ENCODE measurements at regions not wholly inside any gene's neighbourhood (a gene's known extent, or its start where the extent isn't known, plus 50 kb on each side); places are given as distances from the start of the nearest gene placed in this dataset.

DNA sequence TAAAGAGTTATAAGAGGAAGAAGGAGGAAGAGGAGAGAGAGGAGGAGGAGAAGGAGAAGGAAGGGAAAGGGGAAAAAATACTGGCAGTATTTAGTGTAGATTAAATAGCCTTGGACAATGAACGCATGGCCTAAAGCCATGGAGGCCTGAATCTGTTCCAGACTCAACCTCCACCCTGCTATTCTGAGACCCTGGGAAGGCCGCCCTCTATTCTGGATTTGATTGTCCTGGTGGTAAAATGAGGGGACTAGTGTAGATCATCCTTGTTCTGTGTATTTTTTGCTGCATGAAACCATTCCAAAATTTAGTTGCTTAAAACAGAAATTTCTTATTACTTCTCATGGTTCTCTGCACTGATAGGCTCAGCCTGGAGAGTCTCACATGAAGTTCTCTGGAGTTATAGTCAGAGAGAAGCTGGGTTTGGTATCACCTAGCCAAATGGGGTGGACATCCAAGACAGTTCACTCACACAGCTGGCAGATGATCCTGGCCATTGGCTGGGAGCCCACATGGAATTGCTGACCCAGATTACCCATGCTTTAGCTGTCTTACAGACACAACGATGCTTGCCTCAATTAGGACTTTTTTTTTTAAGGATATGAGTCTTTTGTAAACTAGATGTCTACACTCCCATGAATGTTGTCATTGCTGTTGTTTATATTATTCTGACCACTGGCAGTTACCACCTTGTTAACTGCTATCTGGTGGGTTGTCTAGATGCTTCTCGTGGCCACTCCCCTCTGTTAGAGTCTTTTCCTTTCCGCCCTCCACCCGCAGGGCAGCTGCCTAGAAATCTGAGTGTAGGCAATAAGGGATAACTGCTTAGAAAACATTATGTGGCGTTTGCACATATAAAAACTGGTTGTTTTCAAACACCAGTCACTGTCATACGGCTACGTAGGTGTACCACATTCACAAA is 149.9 kb downstream of the SST start:
- no peaks in the 10 kb centered on the region for H3K27me3 ChIP-seq (ENCODE audit: control insufficient read depth, insufficient read depth, low read length)
- TF ChIP-seq, protein P1, sequence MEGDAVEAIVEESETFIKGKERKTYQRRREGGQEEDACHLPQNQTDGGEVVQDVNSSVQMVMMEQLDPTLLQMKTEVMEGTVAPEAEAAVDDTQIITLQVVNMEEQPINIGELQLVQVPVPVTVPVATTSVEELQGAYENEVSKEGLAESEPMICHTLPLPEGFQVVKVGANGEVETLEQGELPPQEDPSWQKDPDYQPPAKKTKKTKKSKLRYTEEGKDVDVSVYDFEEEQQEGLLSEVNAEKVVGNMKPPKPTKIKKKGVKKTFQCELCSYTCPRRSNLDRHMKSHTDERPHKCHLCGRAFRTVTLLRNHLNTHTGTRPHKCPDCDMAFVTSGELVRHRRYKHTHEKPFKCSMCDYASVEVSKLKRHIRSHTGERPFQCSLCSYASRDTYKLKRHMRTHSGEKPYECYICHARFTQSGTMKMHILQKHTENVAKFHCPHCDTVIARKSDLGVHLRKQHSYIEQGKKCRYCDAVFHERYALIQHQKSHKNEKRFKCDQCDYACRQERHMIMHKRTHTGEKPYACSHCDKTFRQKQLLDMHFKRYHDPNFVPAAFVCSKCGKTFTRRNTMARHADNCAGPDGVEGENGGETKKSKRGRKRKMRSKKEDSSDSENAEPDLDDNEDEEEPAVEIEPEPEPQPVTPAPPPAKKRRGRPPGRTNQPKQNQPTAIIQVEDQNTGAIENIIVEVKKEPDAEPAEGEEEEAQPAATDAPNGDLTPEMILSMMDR (IDR thresholded peaks at IDR 0.05): no peak
- H3K27ac ChIP-seq: no peak overlapping the region
- no peak overlapping the region for H3K4me2 ChIP-seq (ENCODE audit: low read length)
- no peak overlapping the region for H3K9ac ChIP-seq
- H3K79me2 ChIP-seq: no peaks in the 10 kb centered on the region
- no peaks in the 10 kb centered on the region for H3K4me1 ChIP-seq
- H3K36me3 ChIP-seq (ENCODE audit: control insufficient read depth, insufficient read depth, low read length): no peaks in the 10 kb centered on the region
- H3K4me3 ChIP-seq (ENCODE audit: low read depth, low read length): no peak overlapping the region
- no peak overlapping the region for H2AFZ ChIP-seq
- no peaks in the 10 kb centered on the region for H3K9me3 ChIP-seq (ENCODE audit: control insufficient read depth, low read length)

DNA sequence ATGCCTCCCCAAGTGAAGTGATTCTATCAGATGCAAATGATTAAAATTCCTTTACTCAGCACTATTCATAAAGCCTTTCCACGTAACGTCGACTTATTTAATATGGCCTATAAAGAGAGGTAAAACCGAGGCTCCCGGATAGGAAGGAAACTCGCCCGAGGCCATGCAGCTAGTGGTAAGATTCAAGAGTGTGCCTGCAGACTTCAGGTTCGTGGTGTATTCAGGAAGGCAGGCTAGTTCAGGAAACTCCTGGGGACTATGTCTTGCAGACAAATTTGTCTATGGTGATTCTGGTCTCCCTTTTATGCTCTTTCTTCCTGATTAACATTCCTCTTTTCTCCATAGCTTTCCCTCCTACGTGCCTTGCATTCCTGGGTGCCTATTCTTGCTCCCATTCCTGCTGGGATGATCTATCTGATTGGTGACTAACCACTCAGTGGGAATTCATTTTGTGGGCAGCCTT is 150.7 kb downstream of the SST start:
- no peaks in the 10 kb centered on the region for H3K4me1 ChIP-seq
- H3K4me2 ChIP-seq (ENCODE audit: low read length): no peak overlapping the region
- H3K27me3 ChIP-seq (ENCODE audit: control insufficient read depth, insufficient read depth, low read length): no peaks in the 10 kb centered on the region
- no peak overlapping the region for H2AFZ ChIP-seq
- H3K27ac ChIP-seq: no peak overlapping the region
- no peaks in the 10 kb centered on the region for H3K79me2 ChIP-seq
- H3K9me3 ChIP-seq (ENCODE audit: control insufficient read depth, low read length): no peaks in the 10 kb centered on the region
- no peak overlapping the region for H3K4me3 ChIP-seq (ENCODE audit: low read depth, low read length)
- TF ChIP-seq, protein P1 (IDR thresholded peaks at IDR 0.05): no peak
- H3K36me3 ChIP-seq (ENCODE audit: control insufficient read depth, insufficient read depth, low read length): no peaks in the 10 kb centered on the region
- H3K9ac ChIP-seq: no peak overlapping the region

DNA sequence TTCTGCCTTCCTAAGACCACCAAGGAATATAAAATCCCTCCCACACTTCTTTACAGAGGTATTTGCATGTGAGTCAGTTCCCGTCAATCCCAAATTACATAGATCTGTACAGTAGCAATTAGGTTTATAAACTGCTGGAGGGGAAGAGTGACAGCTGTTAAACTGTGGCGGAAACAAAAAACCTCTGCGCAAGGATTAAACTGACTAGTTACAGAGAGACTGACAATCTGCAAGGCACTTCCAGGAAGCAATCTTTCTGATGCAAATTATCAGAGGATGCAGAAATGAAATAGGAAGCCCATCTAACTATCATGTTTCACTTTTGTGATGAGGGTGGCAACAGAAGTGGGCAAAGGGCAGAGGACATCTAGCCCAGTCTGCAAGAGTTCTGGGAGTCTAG is 150.4 kb downstream of the RTP4 start:
- H3K27ac ChIP-seq: no peak overlapping the region
- H2AFZ ChIP-seq: no peak overlapping the region
- no peak overlapping the region for H3K9ac ChIP-seq
- H3K4me1 ChIP-seq: no peaks in the 10 kb centered on the region
- H3K4me3 ChIP-seq (ENCODE audit: low read depth, low read length): no peak overlapping the region
- no peak overlapping the region for H3K4me2 ChIP-seq (ENCODE audit: low read length)
- no peaks in the 10 kb centered on the region for H3K9me3 ChIP-seq (ENCODE audit: control insufficient read depth, low read length)
- H3K79me2 ChIP-seq: no peaks in the 10 kb centered on the region
- TF ChIP-seq, protein P1 (IDR thresholded peaks at IDR 0.05): no peak
- no peaks in the 10 kb centered on the region for H3K27me3 ChIP-seq (ENCODE audit: control insufficient read depth, insufficient read depth, low read length)
- H3K36me3 ChIP-seq (ENCODE audit: control insufficient read depth, insufficient read depth, low read length): no peaks in the 10 kb centered on the region

DNA sequence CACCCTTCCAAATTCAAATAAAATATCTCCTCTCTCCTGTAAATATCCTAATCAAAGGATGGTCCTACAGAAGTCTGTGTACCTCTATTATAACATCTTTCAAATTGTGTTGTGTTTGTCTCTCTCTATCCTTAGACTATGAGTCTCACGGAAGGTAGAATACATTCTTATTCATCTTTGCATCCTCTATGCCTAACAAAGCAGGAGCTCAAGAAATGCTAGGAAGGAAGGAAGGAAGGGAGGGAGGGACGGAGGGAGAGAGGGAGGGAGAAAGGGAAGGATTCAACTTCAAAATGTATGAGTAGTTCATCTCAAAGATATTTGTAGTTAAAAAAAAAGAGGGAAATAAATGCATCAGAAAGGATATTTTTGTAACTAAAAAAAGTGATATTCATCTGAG is 150.0 kb downstream of the RTP4 start:
- no peak overlapping the region for H3K27ac ChIP-seq
- no peak overlapping the region for H3K4me2 ChIP-seq (ENCODE audit: low read length)
- H3K79me2 ChIP-seq: no peaks in the 10 kb centered on the region
- TF ChIP-seq, protein P1 (IDR thresholded peaks at IDR 0.05): no peak
- no peaks in the 10 kb centered on the region for H3K9me3 ChIP-seq (ENCODE audit: control insufficient read depth, low read length)
- H3K4me1 ChIP-seq: no peaks in the 10 kb centered on the region
- H2AFZ ChIP-seq: no peak overlapping the region
- H3K4me3 ChIP-seq (ENCODE audit: low read depth, low read length): no peak overlapping the region
- H3K36me3 ChIP-seq (ENCODE audit: control insufficient read depth, insufficient read depth, low read length): no peaks in the 10 kb centered on the region
- no peaks in the 10 kb centered on the region for H3K27me3 ChIP-seq (ENCODE audit: control insufficient read depth, insufficient read depth, low read length)
- no peak overlapping the region for H3K9ac ChIP-seq
